ENCODE measurements at regions not wholly inside any gene's neighbourhood (a gene's known extent, or its start where the extent isn't known, plus 50 kb on each side); places are given as distances from the start of the nearest gene placed in this dataset.

DNA sequence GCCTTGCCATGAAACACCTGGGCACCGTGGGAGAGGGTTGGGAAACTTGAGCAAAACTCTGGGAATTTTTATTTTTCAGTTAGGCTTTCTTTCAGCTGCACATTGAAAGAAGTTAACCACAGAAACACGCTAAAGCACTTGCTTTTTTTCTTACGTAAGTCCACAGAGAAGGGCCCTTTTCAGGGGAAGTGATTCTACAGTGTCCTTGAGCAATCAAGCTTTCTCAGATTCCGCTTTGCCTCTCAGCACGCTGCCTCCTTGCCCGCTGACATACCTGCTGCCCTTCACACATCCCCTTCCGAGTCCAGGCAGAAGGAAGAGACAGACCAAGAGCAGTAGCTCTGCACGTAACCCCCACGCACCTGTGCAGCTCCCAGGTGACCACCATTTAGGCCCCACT is 135.5 kb upstream of the MYT1L start:
- DNase-seq (ENCODE audit: extremely low read depth in 1 of 4, low spot score in 3 of 4) (no peak), ATAC-seq (no peak), FAIRE-seq (no peak)
- Histone ChIP-seq H3K4me2 (ENCODE audit: insufficient read depth, low read length) (no peak overlapping the region), H3K4me3 (no peak overlapping the region), H3K27ac (ENCODE audit: extremely low read depth, low read depth, low read length) (no peak overlapping the region), H4K20me1 (replicated peaks; ENCODE audit: control insufficient read depth, insufficient read depth, low read length) (no peaks in the 10 kb centered on the region), H2AFZ (ENCODE audit: low read depth, low read length) (no peak overlapping the region), H3K9me3 (replicated peaks; ENCODE audit: control insufficient read depth, insufficient read depth, low read depth, low read length) (no peaks in the 10 kb centered on the region), H3K79me2 (ENCODE audit: control insufficient read depth, insufficient read depth, low read length) (no peaks in the 10 kb centered on the region), H3K4me1 (replicated peaks in 1 of 2; ENCODE audit: control insufficient read depth in 2 of 2, insufficient read depth in 2 of 2, low read length in 2 of 2) (no peaks in the 10 kb centered on the region), H3K9me1 (ENCODE audit: control insufficient read depth, insufficient read depth, low read length) (no peaks in the 10 kb centered on the region), H3K36me3 (ENCODE audit: control insufficient read depth, insufficient read depth, low read length) (no peaks in the 10 kb centered on the region), H3K27me3 (ENCODE audit: control insufficient read depth in 2 of 2, insufficient read depth in 2 of 2, low read length in 2 of 2) (peaks cover 0 to 5% of the 10 kb centered on the region in 2 experiments; a peak in 2 of 5 replicates), H3K9ac (ENCODE audit: insufficient read depth in 1 of 2, low read depth in 2 of 2, low read length in 2 of 2) (no peak overlapping the region)
- in situ Hi-C loops (cut with MboI): no loop called here
- 0% methylated on average over 9 of the region's 9 CpGs for WGBS (ENCODE audit: insufficient coverage, low coverage, missing lambda C conversion rate)
- intact Hi-C loops (cut with micrococcal nuclease): no loop called here
- no peak for TF ChIP-seq ZNF764 (CRISPR knock-in tag; IDR thresholded peaks at IDR 0.05; ENCODE audit: low read depth)
- TF ChIP-seq MTF1 (CRISPR knock-in tag; IDR thresholded peaks at IDR 0.05; ENCODE audit: borderline replicate concordance): no peak
- TF ChIP-seq, protein P1, sequence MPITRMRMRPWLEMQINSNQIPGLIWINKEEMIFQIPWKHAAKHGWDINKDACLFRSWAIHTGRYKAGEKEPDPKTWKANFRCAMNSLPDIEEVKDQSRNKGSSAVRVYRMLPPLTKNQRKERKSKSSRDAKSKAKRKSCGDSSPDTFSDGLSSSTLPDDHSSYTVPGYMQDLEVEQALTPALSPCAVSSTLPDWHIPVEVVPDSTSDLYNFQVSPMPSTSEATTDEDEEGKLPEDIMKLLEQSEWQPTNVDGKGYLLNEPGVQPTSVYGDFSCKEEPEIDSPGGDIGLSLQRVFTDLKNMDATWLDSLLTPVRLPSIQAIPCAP (CRISPR knock-in tag; IDR thresholded peaks at IDR 0.05; ENCODE audit: borderline replicate concordance): no peak
- TF ChIP-seq, protein P2, sequence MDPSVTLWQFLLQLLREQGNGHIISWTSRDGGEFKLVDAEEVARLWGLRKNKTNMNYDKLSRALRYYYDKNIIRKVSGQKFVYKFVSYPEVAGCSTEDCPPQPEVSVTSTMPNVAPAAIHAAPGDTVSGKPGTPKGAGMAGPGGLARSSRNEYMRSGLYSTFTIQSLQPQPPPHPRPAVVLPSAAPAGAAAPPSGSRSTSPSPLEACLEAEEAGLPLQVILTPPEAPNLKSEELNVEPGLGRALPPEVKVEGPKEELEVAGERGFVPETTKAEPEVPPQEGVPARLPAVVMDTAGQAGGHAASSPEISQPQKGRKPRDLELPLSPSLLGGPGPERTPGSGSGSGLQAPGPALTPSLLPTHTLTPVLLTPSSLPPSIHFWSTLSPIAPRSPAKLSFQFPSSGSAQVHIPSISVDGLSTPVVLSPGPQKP (CRISPR knock-in tag; IDR thresholded peaks at IDR 0.05): no peak
- TF ChIP-seq FOXK1 (CRISPR knock-in tag; IDR thresholded peaks at IDR 0.05; ENCODE audit: borderline replicate concordance): no peak
- no peak for TF ChIP-seq MCM5 (IDR thresholded peaks at IDR 0.05; ENCODE audit: low read depth)
- TF ChIP-seq, protein P3, sequence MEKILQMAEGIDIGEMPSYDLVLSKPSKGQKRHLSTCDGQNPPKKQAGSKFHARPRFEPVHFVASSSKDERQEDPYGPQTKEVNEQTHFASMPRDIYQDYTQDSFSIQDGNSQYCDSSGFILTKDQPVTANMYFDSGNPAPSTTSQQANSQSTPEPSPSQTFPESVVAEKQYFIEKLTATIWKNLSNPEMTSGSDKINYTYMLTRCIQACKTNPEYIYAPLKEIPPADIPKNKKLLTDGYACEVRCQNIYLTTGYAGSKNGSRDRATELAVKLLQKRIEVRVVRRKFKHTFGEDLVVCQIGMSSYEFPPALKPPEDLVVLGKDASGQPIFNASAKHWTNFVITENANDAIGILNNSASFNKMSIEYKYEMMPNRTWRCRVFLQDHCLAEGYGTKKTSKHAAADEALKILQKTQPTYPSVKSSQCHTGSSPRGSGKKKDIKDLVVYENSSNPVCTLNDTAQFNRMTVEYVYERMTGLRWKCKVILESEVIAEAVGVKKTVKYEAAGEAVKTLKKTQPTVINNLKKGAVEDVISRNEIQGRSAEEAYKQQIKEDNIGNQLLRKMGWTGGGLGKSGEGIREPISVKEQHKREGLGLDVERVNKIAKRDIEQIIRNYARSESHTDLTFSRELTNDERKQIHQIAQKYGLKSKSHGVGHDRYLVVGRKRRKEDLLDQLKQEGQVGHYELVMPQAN (IDR thresholded peaks at IDR 0.05; ENCODE audit: borderline replicate concordance): no peak
- no peak for TF ChIP-seq ZNF217 (CRISPR knock-in tag; IDR thresholded peaks at IDR 0.05)
- TF ChIP-seq ARID2 (IDR thresholded peaks at IDR 0.05): no peak
- CTCF ChIA-PET (ENCODE audit: low intra/inter-chr PET ratio): no interaction called here
- BruUV-seq (replicated peaks): no TSS peak
- POLR2A ChIA-PET: no interaction called here

All from K562 (cell line).